GM06990 (cell line): ENCODE measurements at regions not wholly inside any gene's neighbourhood (a gene's known extent, or its start where the extent isn't known, plus 50 kb on each side); places are given as distances from the start of the nearest gene placed in this dataset.

Source experiments
- DNase-seq: peaks from one replicate; pipeline ENCODE4 v3.0.0-alpha.2; 2011; ENCODE audit not compliant: insufficient read length; ENCODE audit errors: extremely low read depth
- H3K27me3 ChIP-seq: replicated peaks from 2 replicates; pipeline ENCODE4 v1.6.0; 2011; ENCODE audit warnings: low read length; ENCODE audit not compliant: control insufficient read depth, insufficient read depth
- H3K36me3 ChIP-seq: 2 replicates; pipeline ENCODE4 v1.5.1; 2011; ENCODE audit warnings: low read length; ENCODE audit not compliant: control insufficient read depth, insufficient read depth
- H3K4me3 ChIP-seq: replicated peaks from 2 replicates; pipeline ENCODE4 v1.5.1; 2011; ENCODE audit warnings: low read depth, mild to moderate bottlenecking, control low read depth, low read length
- CTCF ChIP-seq: IDR thresholded peaks from 2 replicates; pipeline ENCODE4 v1.5.1; 2011; ENCODE audit warnings: low read length, control low read depth, mild to moderate bottlenecking, inconsistent platforms; ENCODE audit not compliant: insufficient read depth, poor library complexity, severe bottlenecking

DNA sequence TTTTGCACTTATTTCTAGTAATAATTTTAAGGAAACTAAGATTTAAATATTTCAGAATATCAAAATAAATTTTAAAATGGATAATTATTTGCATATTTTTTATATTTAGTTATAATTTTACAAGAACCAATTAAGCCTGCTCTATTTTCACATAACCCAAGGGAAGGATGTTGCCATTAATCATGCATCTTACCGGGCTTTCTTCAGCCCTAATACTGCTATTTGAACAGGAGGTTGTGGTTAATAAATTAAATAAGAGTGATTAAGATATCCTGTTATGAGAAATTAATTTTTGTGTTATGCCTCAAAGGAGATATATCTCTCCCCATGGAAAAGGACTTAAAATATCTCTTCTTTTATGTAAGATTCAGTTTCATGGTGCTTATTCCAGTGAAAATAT, 1415.8 kb upstream of the B3GALT2 start:
- Histone ChIP-seq H3K4me3 (no peak overlapping the region), H3K36me3 (no peaks in the 10 kb centered on the region), H3K27me3 (no peaks in the 10 kb centered on the region)
- DNase-seq, result no peak
- no peak for TF ChIP-seq CTCF

- Histone ChIP-seq H3K36me3 (no peaks in the 10 kb centered on the region), H3K4me3 (no peak overlapping the region), H3K27me3 (no peaks in the 10 kb centered on the region)
- TF ChIP-seq CTCF, result no peak
- no peak for DNase-seq
Measured at GRCh38 chr1:194600716-194601115, 1414.3 kb upstream of the B3GALT2 start.

DNA sequence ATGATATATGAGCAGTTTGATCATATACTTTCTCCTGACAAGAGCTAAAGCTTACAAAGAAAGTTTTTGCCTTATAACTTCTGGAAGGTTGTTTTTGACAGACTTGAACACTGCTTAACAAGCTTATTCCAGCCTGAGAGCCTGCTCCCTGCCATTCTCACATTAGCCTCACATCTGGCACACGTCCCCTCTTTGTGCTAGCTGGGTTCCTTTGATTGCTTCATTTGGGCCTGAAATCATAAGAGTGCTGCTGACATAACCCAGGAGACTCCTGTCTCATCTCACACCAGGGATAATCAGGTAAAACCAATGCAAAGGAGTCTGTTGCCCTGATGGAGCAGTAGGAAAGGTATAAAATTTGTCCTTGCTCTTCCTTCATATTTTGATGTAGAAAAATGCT, 1411.7 kb upstream of the B3GALT2 start:
- TF ChIP-seq CTCF, result no peak
- no peak overlapping the region for H3K4me3 ChIP-seq
- H3K27me3 ChIP-seq, result no peaks in the 10 kb centered on the region
- no peaks in the 10 kb centered on the region for H3K36me3 ChIP-seq
- no peak for DNase-seq

DNA sequence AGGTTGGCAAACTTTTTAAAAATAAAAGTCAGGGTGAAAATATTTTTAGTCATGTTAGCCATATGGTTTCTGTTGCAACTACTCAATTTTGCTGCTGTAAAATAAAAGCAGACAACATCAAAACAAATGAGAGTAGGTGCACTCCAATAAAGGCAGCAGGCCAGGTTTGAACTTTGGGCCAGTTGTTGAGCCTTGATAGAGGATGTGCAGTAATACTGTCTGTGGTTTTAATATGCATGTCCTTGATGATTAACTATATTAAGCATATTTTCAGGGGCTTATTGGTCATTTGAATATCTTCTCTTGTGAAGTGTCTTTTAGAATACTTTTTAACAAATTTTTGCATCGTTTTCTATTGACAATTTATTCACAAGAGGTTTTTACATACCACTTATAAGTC, 1399.9 kb upstream of the B3GALT2 start:
- Histone ChIP-seq H3K36me3 (no peaks in the 10 kb centered on the region), H3K4me3 (no peak overlapping the region), H3K27me3 (no peaks in the 10 kb centered on the region)
- DNase-seq, result no peak
- no peak for TF ChIP-seq CTCF

- no peak for DNase-seq
- no peaks in the 10 kb centered on the region for H3K27me3 ChIP-seq
- no peaks in the 10 kb centered on the region for H3K36me3 ChIP-seq
- no peak overlapping the region for H3K4me3 ChIP-seq
- no peak for TF ChIP-seq CTCF
Measured at GRCh38 chr1:194584052-194584451, 1397.6 kb upstream of the B3GALT2 start.

DNA sequence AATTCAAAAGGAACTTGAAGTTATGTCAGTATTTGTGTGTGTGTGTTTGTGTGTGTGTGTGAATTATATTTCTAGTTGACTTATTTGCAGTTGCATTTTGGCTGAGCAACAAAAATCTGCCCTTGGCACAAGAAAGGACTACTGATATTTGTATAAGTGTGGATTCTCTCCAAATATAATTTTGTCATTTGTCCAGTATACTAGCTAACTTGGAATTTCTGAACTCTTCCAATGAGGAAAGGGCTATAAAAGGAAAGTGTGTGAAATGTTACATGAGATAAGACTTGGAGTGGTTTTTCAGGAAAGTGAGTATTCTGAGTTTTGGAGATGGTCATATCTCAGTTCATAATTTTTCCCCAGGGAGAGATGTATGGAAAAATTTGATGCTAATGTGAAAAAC, 1384.1 kb upstream of the B3GALT2 start:
- no peak for DNase-seq
- no peak overlapping the region for H3K4me3 ChIP-seq
- no peaks in the 10 kb centered on the region for H3K27me3 ChIP-seq
- no peak for TF ChIP-seq CTCF
- H3K36me3 ChIP-seq, result no peaks in the 10 kb centered on the region
